Neural cell (in vitro differentiated cells): ENCODE measurements at regions not wholly inside any gene's neighbourhood (a gene's known extent, or its start where the extent isn't known, plus 50 kb on each side); places are given as distances from the start of the nearest gene placed in this dataset.

Experiments used
- H2AFZ ChIP-seq: fragments of 200-600, 300-800 bp; sonication (generic), shearing (Covaris generic); 2 replicates; pipeline ENCODE4 v1.6.0; 2014; ENCODE audit warnings: low read depth, mild to moderate bottlenecking, antibody characterized with exemption, low read length, moderate library complexity
- H3F3A ChIP-seq: fragments of 200-600 bp; shearing (Covaris generic); 2 replicates; pipeline ENCODE4 v1.6.1; 2016; ENCODE audit warnings: mild to moderate bottlenecking, moderate library complexity, mixed read lengths, antibody characterized with exemption, low read length; ENCODE audit not compliant: insufficient read depth, poor library complexity, severe bottlenecking
- H3K27ac ChIP-seq: fragments of 200-600, 300-800 bp; sonication (generic), shearing (Covaris generic); 2 replicates; pipeline ENCODE4 v1.5.1; 2014; ENCODE audit warnings: mild to moderate bottlenecking, low read length, moderate library complexity
- H3K27me3 ChIP-seq: fragments of 300-800, 200-600 bp; sonication (generic), shearing (Covaris generic); 2 replicates; pipeline ENCODE4 v1.6.0; 2014; ENCODE audit warnings: mild to moderate bottlenecking, low read depth, low read length, moderate library complexity; ENCODE audit not compliant: insufficient read depth
- H3K36me3 ChIP-seq: fragments of 300-800, 200-600 bp; sonication (generic), shearing (Covaris generic); 2 replicates; pipeline ENCODE4 v1.5.1; 2014; ENCODE audit warnings: mild to moderate bottlenecking, antibody characterized with exemption, low read length, moderate library complexity; ENCODE audit not compliant: insufficient read depth
- H3K4me2 ChIP-seq: fragments of 300-800, 200-600 bp; sonication (generic), shearing (Covaris generic); 2 replicates; pipeline ENCODE4 v1.6.0; 2014; ENCODE audit warnings: mild to moderate bottlenecking, low read length
- H3K4me3 ChIP-seq: fragments of 300-800, 200-600 bp; sonication (generic), shearing (Covaris generic); 2 replicates; pipeline ENCODE4 v1.5.1; 2014; ENCODE audit warnings: mild to moderate bottlenecking, low read length, moderate library complexity
- H3K79me2 ChIP-seq: fragments of 200-600 bp; shearing (Covaris generic); replicated peaks from 2 replicates; pipeline ENCODE4 v1.6.0; 2014; ENCODE audit warnings: mild to moderate bottlenecking, low read length, moderate library complexity; ENCODE audit not compliant: insufficient read depth
- H3K9ac ChIP-seq: fragments of 300-800, 200-600 bp; sonication (generic), shearing (Covaris generic); 2 replicates; pipeline ENCODE4 v1.6.1; 2016; ENCODE audit warnings: mild to moderate bottlenecking, low read length, mixed read lengths
- H3K9me2 ChIP-seq: fragments of 200-600 bp; shearing (Covaris generic); 2 replicates; pipeline ENCODE4 v1.6.1; 2016; ENCODE audit warnings: mild to moderate bottlenecking, low read length, mixed read lengths; ENCODE audit not compliant: insufficient read depth
- H3K9me3 ChIP-seq: fragments of 200-600, 300-800 bp; sonication (generic), shearing (Covaris generic); 2 replicates; pipeline ENCODE4 v1.6.1; 2016; ENCODE audit warnings: mild to moderate bottlenecking, mixed run types, low read length, moderate library complexity, mixed read lengths
- H4K20me1 ChIP-seq: fragments of 200-600 bp; shearing (Covaris generic); 2 replicates; pipeline ENCODE4 v1.6.1; 2016; ENCODE audit warnings: mild to moderate bottlenecking, mixed run types; ENCODE audit not compliant: insufficient read depth
- EP300 ChIP-seq: fragments of 450-650 bp; conservative IDR thresholded peaks from 2 replicates; pipeline ENCODE4 v1.6.1; 2014; ENCODE audit warnings: antibody characterized with exemption, mild to moderate bottlenecking, moderate library complexity; ENCODE audit not compliant: poor library complexity, severe bottlenecking
- EZH2 ChIP-seq: fragments of 200-600, 300-800 bp; shearing (Covaris generic), sonication (generic); IDR thresholded peaks from 2 replicates; pipeline ENCODE4 v1.6.1; 2014; ENCODE audit warnings: antibody characterized with exemption, low read length, borderline replicate concordance, mild to moderate bottlenecking; ENCODE audit not compliant: insufficient read depth, poor library complexity, severe bottlenecking
- MXI1 ChIP-seq: fragments of 450-650 bp; conservative IDR thresholded peaks from 2 replicates; pipeline ENCODE4 v1.6.1; 2014; ENCODE audit warnings: antibody characterized with exemption, mild to moderate bottlenecking; ENCODE audit not compliant: poor library complexity, severe bottlenecking
- POLR2AphosphoS5 ChIP-seq: IDR thresholded peaks from 2 replicates; pipeline ENCODE4 v1.6.1; 2012
- RAD21 ChIP-seq: fragments of 450-650 bp; conservative IDR thresholded peaks from 2 replicates; pipeline ENCODE4 v1.6.1; 2014; ENCODE audit warnings: antibody characterized with exemption, mild to moderate bottlenecking, moderate library complexity
- SMC3 ChIP-seq: fragments of 450-650 bp; conservative IDR thresholded peaks from 2 replicates; pipeline ENCODE4 v1.6.1; 2014; ENCODE audit warnings: antibody characterized with exemption, mild to moderate bottlenecking, moderate library complexity; ENCODE audit not compliant: poor library complexity
- TAF1 ChIP-seq: IDR thresholded peaks from 2 replicates; pipeline ENCODE4 v1.6.1; 2012; ENCODE audit warnings: low read depth
- TF ChIP-seq, protein P1 (sequence below): IDR thresholded peaks from 2 replicates; pipeline ENCODE4 v1.6.1; 2012; ENCODE audit warnings: borderline replicate concordance
- TF ChIP-seq, protein P2 (sequence below): fragments of 450-650 bp; IDR thresholded peaks from 2 replicates; pipeline ENCODE4 v1.5.1; 2014; ENCODE audit warnings: antibody characterized with exemption, mild to moderate bottlenecking, moderate library complexity; ENCODE audit not compliant: poor library complexity, severe bottlenecking

DNA sequence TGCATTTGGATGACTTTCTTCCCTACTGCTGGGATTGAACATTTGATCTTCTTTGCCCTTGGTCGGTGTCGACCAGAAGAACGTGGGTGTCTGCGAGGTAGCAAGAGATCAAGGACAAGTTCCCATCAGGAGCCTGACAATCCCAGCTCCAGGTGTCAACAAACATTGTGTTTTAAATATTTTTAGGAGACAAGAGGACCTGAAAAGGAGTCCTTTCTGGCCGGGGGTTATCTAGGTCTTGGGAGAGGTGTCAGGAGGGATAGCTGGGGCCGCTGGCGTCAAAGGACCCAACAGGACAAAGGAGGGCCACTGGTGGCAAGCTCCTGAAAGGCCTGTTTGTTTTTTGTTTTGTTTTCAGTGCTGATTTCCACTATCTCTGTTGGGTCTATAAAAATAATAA, 308.4 kb upstream of the ERCC4 start:
- no peaks in the 10 kb centered on the region for H3K9me2 ChIP-seq
- TF ChIP-seq, protein P1, sequence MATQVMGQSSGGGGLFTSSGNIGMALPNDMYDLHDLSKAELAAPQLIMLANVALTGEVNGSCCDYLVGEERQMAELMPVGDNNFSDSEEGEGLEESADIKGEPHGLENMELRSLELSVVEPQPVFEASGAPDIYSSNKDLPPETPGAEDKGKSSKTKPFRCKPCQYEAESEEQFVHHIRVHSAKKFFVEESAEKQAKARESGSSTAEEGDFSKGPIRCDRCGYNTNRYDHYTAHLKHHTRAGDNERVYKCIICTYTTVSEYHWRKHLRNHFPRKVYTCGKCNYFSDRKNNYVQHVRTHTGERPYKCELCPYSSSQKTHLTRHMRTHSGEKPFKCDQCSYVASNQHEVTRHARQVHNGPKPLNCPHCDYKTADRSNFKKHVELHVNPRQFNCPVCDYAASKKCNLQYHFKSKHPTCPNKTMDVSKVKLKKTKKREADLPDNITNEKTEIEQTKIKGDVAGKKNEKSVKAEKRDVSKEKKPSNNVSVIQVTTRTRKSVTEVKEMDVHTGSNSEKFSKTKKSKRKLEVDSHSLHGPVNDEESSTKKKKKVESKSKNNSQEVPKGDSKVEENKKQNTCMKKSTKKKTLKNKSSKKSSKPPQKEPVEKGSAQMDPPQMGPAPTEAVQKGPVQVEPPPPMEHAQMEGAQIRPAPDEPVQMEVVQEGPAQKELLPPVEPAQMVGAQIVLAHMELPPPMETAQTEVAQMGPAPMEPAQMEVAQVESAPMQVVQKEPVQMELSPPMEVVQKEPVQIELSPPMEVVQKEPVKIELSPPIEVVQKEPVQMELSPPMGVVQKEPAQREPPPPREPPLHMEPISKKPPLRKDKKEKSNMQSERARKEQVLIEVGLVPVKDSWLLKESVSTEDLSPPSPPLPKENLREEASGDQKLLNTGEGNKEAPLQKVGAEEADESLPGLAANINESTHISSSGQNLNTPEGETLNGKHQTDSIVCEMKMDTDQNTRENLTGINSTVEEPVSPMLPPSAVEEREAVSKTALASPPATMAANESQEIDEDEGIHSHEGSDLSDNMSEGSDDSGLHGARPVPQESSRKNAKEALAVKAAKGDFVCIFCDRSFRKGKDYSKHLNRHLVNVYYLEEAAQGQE, result no peak
- TF ChIP-seq, protein P2, sequence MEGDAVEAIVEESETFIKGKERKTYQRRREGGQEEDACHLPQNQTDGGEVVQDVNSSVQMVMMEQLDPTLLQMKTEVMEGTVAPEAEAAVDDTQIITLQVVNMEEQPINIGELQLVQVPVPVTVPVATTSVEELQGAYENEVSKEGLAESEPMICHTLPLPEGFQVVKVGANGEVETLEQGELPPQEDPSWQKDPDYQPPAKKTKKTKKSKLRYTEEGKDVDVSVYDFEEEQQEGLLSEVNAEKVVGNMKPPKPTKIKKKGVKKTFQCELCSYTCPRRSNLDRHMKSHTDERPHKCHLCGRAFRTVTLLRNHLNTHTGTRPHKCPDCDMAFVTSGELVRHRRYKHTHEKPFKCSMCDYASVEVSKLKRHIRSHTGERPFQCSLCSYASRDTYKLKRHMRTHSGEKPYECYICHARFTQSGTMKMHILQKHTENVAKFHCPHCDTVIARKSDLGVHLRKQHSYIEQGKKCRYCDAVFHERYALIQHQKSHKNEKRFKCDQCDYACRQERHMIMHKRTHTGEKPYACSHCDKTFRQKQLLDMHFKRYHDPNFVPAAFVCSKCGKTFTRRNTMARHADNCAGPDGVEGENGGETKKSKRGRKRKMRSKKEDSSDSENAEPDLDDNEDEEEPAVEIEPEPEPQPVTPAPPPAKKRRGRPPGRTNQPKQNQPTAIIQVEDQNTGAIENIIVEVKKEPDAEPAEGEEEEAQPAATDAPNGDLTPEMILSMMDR, result no peak
- H3K4me3 ChIP-seq, result no peak overlapping the region
- H3K9me3 ChIP-seq, result no peaks in the 10 kb centered on the region
- no peaks in the 10 kb centered on the region for H4K20me1 ChIP-seq
- H3K9ac ChIP-seq, result no peak overlapping the region
- no peaks in the 10 kb centered on the region for H3K79me2 ChIP-seq
- no peak overlapping the region for H3K4me2 ChIP-seq
- no peaks in the 10 kb centered on the region for H3F3A ChIP-seq
- no peaks in the 10 kb centered on the region for H3K36me3 ChIP-seq
- no peak overlapping the region for H2AFZ ChIP-seq
- H3K27ac ChIP-seq, result no peak overlapping the region
- no peaks in the 10 kb centered on the region for H3K27me3 ChIP-seq

DNA sequence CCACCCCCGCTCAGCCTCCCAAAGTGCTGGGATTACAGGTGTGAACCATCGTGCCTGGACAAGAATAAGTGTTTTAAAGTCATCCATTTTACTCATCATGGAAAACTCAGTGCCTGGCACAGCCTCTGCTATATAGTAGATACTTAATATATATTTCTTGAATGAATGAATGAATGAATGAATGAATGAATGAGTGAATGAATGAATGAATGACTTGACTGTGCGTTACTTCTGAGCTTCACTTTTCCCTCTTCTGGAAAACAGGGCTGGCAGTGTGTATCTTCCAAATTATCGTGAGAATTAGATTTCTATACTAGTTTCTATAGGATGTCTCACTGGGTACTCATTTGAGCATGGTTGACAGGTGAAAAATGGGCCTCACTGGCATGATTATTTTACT, 307.3 kb upstream of the ERCC4 start:
- Histone ChIP-seq H3F3A (no peaks in the 10 kb centered on the region), H3K9ac (no peak overlapping the region), H3K79me2 (no peaks in the 10 kb centered on the region), H3K9me2 (no peaks in the 10 kb centered on the region), H4K20me1 (no peaks in the 10 kb centered on the region), H3K27ac (no peak overlapping the region), H3K4me3 (no peak overlapping the region), H3K27me3 (no peaks in the 10 kb centered on the region), H2AFZ (no peak overlapping the region), H3K36me3 (no peaks in the 10 kb centered on the region), H3K9me3 (no peaks in the 10 kb centered on the region), H3K4me2 (no peak overlapping the region)
- TF ChIP-seq EZH2, result no peak
- TF ChIP-seq TAF1, result no peak
- no peak for TF ChIP-seq EP300
- no peak for TF ChIP-seq POLR2AphosphoS5
- TF ChIP-seq, protein P2, result no peak
- TF ChIP-seq MXI1, result no peak
- no peak for TF ChIP-seq SMC3
- TF ChIP-seq, protein P1, result no peak
- TF ChIP-seq RAD21, result no peak
